Vagina (tissue), 2 donors: ENCODE measurements at regions not wholly inside any gene's neighbourhood (a gene's known extent, or its start where the extent isn't known, plus 50 kb on each side); places are given as distances from the start of the nearest gene placed in this dataset.
"Not testable (repeated sequence)": the region's sequence is repeated elsewhere in the genome, so short reads cannot be mapped to it uniquely, and the experiment has no call there.

Experiments
- DNase-seq, 2 donors: peaks; one replicate each; pipeline ENCODE4 v3.0.0-alpha.2; 2017; ENCODE audit errors: extremely low spot score in 2 of 2
- H3K27ac ChIP-seq: fragments of 200-600 bp; sonication (generic); one replicate; pipeline ENCODE4 v1.5.1; 2019
- H3K27me3 ChIP-seq: fragments of 200-600 bp; sonication (generic); one replicate; pipeline ENCODE4 v1.5.1; 2019
- H3K36me3 ChIP-seq, 2 donors: fragments of 200-600 bp; sonication (generic); one replicate each; pipeline ENCODE4 v1.5.1; 2017 to 2019
- H3K4me1 ChIP-seq: fragments of 200-600 bp; sonication (generic); one replicate; pipeline ENCODE4 v1.5.1; 2019
- H3K4me3 ChIP-seq, 2 donors: fragments of 200-600 bp; sonication (generic); 1 replicate in 1 of 2; 2 replicates in 1 of 2; pipeline ENCODE4 v1.5.1; 2016 to 2019
- H3K9me3 ChIP-seq: fragments of 200-600 bp; sonication (generic); one replicate; pipeline ENCODE4 v1.5.1; 2019
- POLR2A ChIP-seq, 2 donors: fragments of 450-650 bp; IDR thresholded peaks; one replicate each; pipeline ENCODE4 v1.6.1; 2017; ENCODE audit warnings: antibody characterized with exemption in 2 of 2, mild to moderate bottlenecking in 2 of 2, moderate library complexity in 2 of 2
- POLR2AphosphoS5 ChIP-seq, 2 donors: sonication (generic); formaldehyde crosslinking; IDR thresholded peaks; one replicate each; pipeline ENCODE4 v1.9.0; 2017; ENCODE audit warnings: antibody characterized with exemption in 2 of 2, mild to moderate bottlenecking in 2 of 2, low read depth in 1 of 2; ENCODE audit not compliant: insufficient read depth in 1 of 2
- intact Hi-C: fragments of 100-400 bp; cut with DNase I; formaldehyde crosslinking; loops from one replicate; pipeline ENCODE4 v1.15.1; 2023
- TF ChIP-seq, protein P1 (sequence below), 3 experiments: fragments of 450-650 bp in 2 of 3; fragments of 200-600 bp in 1 of 3; sonication (generic) in 1 of 3; IDR thresholded peaks; one replicate each; pipeline ENCODE4 v1.5.1; 2017 to 2019; ENCODE audit warnings: antibody characterized with exemption in 3 of 3, mild to moderate bottlenecking in 2 of 3, moderate library complexity in 2 of 3

GRCh38 chrX:13195340-13195739, 124.5 kb downstream of the ATXN3L start:
- no peak overlapping the region for H3K4me3 ChIP-seq
- DNase-seq = no peak
- no peaks in the 10 kb centered on the region for H3K4me1 ChIP-seq
- no peak for TF ChIP-seq POLR2A (IDR thresholded peaks at IDR 0.05)
- TF ChIP-seq, protein P1, sequence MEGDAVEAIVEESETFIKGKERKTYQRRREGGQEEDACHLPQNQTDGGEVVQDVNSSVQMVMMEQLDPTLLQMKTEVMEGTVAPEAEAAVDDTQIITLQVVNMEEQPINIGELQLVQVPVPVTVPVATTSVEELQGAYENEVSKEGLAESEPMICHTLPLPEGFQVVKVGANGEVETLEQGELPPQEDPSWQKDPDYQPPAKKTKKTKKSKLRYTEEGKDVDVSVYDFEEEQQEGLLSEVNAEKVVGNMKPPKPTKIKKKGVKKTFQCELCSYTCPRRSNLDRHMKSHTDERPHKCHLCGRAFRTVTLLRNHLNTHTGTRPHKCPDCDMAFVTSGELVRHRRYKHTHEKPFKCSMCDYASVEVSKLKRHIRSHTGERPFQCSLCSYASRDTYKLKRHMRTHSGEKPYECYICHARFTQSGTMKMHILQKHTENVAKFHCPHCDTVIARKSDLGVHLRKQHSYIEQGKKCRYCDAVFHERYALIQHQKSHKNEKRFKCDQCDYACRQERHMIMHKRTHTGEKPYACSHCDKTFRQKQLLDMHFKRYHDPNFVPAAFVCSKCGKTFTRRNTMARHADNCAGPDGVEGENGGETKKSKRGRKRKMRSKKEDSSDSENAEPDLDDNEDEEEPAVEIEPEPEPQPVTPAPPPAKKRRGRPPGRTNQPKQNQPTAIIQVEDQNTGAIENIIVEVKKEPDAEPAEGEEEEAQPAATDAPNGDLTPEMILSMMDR (IDR thresholded peaks at IDR 0.05) = no peak
- TF ChIP-seq POLR2AphosphoS5 (IDR thresholded peaks at IDR 0.05; ENCODE audit: insufficient read depth in 1 of 2, low read depth in 1 of 2) = no peak
- H3K9me3 ChIP-seq = no peaks in the 10 kb centered on the region
- intact Hi-C loops = no loop called here
- no peaks in the 10 kb centered on the region for H3K27me3 ChIP-seq
- no peaks in the 10 kb centered on the region for H3K36me3 ChIP-seq
- H3K27ac ChIP-seq = no peak overlapping the region

- TF ChIP-seq, protein P1 (IDR thresholded peaks at IDR 0.05) = no peak
- TF ChIP-seq POLR2AphosphoS5 (IDR thresholded peaks at IDR 0.05; ENCODE audit: insufficient read depth in 1 of 2, low read depth in 1 of 2) = no peak
- no peak for TF ChIP-seq POLR2A (IDR thresholded peaks at IDR 0.05)
- Histone ChIP-seq H3K36me3 (no peaks in the 10 kb centered on the region), H3K27ac (no peak overlapping the region), H3K9me3 (no peaks in the 10 kb centered on the region), H3K4me1 (no peaks in the 10 kb centered on the region), H3K4me3 (no peak overlapping the region), H3K27me3 (no peaks in the 10 kb centered on the region)
- intact Hi-C loops = no loop called here
- DNase-seq = no peak
Measured at GRCh38 chrX:13194291-13195103, 125.4 kb downstream of the ATXN3L start.

DNA sequence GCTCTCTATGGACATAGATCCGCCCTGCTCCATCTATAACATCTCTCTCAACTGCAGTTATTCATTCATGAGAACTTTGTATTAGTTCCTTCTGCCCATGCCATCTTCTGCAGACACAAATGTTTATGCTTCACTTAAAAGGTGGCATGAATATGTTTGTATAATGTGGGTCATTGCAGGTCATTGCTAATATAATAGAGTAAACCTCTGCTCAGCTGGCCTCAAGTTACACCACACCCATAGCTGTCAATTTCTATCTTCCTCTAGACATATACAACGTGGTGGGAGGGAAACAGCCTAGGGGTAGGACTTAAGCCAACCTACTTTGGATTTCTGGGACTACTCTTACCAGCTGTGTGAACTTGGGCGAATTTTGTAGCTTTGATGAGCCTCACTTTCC, 129.8 kb downstream of the ATXN3L start:
- Histone ChIP-seq H3K9me3 (no peaks in the 10 kb centered on the region), H3K27me3 (no peaks in the 10 kb centered on the region), H3K4me1 (no peaks in the 10 kb centered on the region), H3K4me3 (no peak overlapping the region), H3K36me3 (no peaks in the 10 kb centered on the region), H3K27ac (no peak overlapping the region)
- no peak for DNase-seq
- intact Hi-C loops = no loop called here
- TF ChIP-seq POLR2AphosphoS5 (IDR thresholded peaks at IDR 0.05; ENCODE audit: insufficient read depth in 1 of 2, low read depth in 1 of 2) (no peak), POLR2A (IDR thresholded peaks at IDR 0.05) (no peak)
- TF ChIP-seq, protein P1 (IDR thresholded peaks at IDR 0.05) = no peak

DNA sequence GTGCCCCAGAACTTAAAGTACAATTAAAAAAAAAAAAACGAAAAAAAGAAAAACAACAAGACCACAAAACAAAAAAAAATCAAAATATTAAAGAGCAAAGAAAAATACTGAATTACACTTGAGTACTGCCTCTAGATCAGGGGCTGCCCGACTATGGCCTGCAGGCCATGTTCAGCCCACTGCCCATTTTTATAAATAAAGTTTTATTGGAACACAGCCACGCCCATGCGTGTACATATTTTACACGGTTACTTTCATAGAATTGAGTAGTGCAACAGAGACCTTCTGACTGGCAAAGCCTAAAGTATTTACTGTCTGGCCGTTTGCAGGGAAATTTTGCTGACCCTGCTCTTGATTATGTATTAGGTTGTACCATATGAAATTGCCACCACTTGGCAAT, 130.5 kb downstream of the ATXN3L start:
- intact Hi-C loops = no loop called here
- Histone ChIP-seq H3K27ac (no peak overlapping the region), H3K4me3 (no peak overlapping the region), H3K9me3 (no peaks in the 10 kb centered on the region), H3K36me3 (no peaks in the 10 kb centered on the region), H3K4me1 (no peaks in the 10 kb centered on the region), H3K27me3 (no peaks in the 10 kb centered on the region)
- TF ChIP-seq POLR2AphosphoS5 (IDR thresholded peaks at IDR 0.05; ENCODE audit: insufficient read depth in 1 of 2, low read depth in 1 of 2) (no peak), POLR2A (IDR thresholded peaks at IDR 0.05) (no peak)
- TF ChIP-seq, protein P1 (IDR thresholded peaks at IDR 0.05) = no peak
- no peak for DNase-seq

- H3K27me3 ChIP-seq = no peaks in the 10 kb centered on the region
- TF ChIP-seq, protein P1 (IDR thresholded peaks at IDR 0.05) = no peak
- no peak for TF ChIP-seq POLR2A (IDR thresholded peaks at IDR 0.05)
- no peaks in the 10 kb centered on the region for H3K9me3 ChIP-seq
- intact Hi-C loops = no loop called here
- H3K4me1 ChIP-seq = no peaks in the 10 kb centered on the region
- no peak overlapping the region for H3K27ac ChIP-seq
- no peak for DNase-seq
- no peaks in the 10 kb centered on the region for H3K36me3 ChIP-seq
- no peak overlapping the region for H3K4me3 ChIP-seq
Measured at GRCh38 chrX:13188731-13189309, 131.0 kb downstream of the ATXN3L start.

DNA sequence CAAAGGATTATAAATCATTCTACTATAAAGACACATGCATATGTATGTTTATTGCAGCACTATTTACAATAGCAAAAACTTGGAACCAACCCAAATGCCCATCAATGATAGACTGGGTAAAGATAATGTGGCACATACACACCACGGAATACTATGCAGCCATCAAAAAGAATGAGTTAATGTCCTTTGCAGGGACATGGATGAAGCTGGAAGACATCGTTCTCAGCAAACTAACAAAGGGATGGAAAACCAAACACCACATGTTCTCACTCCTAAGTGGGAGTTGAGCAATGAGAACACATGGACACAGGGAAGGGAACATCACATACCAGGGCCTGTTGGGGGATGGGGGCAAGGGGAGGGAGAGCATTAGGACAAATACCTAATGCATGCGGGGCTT, 133.2 kb downstream of the ATXN3L start:
- H3K36me3 ChIP-seq, H3K27me3 ChIP-seq, intact Hi-C loops, H3K27ac ChIP-seq, H3K4me1 ChIP-seq, DNase-seq, H3K9me3 ChIP-seq, H3K4me3 ChIP-seq: not testable (repeated sequence)
